B cell (primary cell): ENCODE measurements at regions not wholly inside any gene's neighbourhood (a gene's known extent, or its start where the extent isn't known, plus 50 kb on each side); places are given as distances from the start of the nearest gene placed in this dataset.

Experiments used
- ATAC-seq: fragments of 200-7000 bp; cut with Tn5 transposase; one replicate; pipeline ENCODE4 v1.10.0; 2021; ENCODE audit warnings: low read depth, mild to moderate bottlenecking, moderate number of reproducible peaks, moderate library complexity
- CTCF ChIA-PET: fragments of 350-600 bp; sonication (Branson Sonifier 250); formaldehyde crosslinking; loops from one replicate; lab custom pipeline; 2021; ENCODE audit warnings: antibody characterized with exemption, inconsistent platforms; lab: Charles Lee
- POLR2A ChIA-PET: fragments of 350-600 bp; sonication (Branson Sonifier 250); formaldehyde crosslinking; loops from one replicate; lab custom pipeline; 2021; ENCODE audit warnings: antibody characterized with exemption; lab: Charles Lee
- DNase-seq: peaks from one replicate; pipeline ENCODE4 v3.0.0; 2013
- H2AFZ ChIP-seq: 2 replicates; pipeline ENCODE4 v1.6.1; 2012; ENCODE audit warnings: mild to moderate bottlenecking, low read depth, low read length; ENCODE audit not compliant: insufficient read depth, poor library complexity, severe bottlenecking
- H3K27ac ChIP-seq, 2 donors: 1 replicate in 1 of 2; 2 replicates in 1 of 2; pipeline ENCODE4 v1.5.1; 2012 to 2013; ENCODE audit warnings: low read length in 2 of 2, mild to moderate bottlenecking in 2 of 2, moderate library complexity in 1 of 2
- H3K27me3 ChIP-seq, 4 experiments: fragments of 200-600 bp in 1 of 4; sonication (generic) in 1 of 4; replicated peaks in 1 of 4; 1 replicate in 2 of 4; 2 replicates in 2 of 4; pipeline versions ENCODE4 v1.6.1 to v1.7.0; 2013 to 2016; ENCODE audit warnings: low read length in 3 of 4, mild to moderate bottlenecking in 2 of 4, mixed read lengths in 1 of 4, moderate library complexity in 1 of 4; ENCODE audit not compliant: insufficient read depth in 4 of 4, control insufficient read depth in 3 of 4; ENCODE audit errors: control extremely low read depth in 1 of 4
- H3K36me3 ChIP-seq, 2 experiments: replicated peaks in 1 of 2; 1 replicate in 1 of 2; 2 replicates in 1 of 2; pipeline versions ENCODE4 v1.6.1 to v1.7.1; 2013; ENCODE audit warnings: low read length in 1 of 2; ENCODE audit not compliant: insufficient read depth in 2 of 2, control insufficient read depth in 1 of 2; ENCODE audit errors: control extremely low read depth in 1 of 2, extremely low read depth in 1 of 2
- H3K4me1 ChIP-seq, 2 donors: fragments of 200-600 bp in 1 of 2; sonication (generic) in 1 of 2; 1 replicate in 1 of 2; 2 replicates in 1 of 2; pipeline versions ENCODE4 v1.5.1 to v1.6.1; 2013 to 2017; ENCODE audit warnings: low read length in 2 of 2; ENCODE audit not compliant: control insufficient read depth in 2 of 2, insufficient read depth in 2 of 2
- H3K4me2 ChIP-seq: replicated peaks from 2 replicates; pipeline ENCODE3; 2012; ENCODE audit warnings: mild to moderate bottlenecking, low read depth, low read length; ENCODE audit not compliant: poor library complexity, severe bottlenecking
- H3K4me3 ChIP-seq, 5 experiments: fragments of 200-600 bp in 1 of 5; sonication (generic) in 1 of 5; 1 replicate in 3 of 5; 2 replicates in 2 of 5; pipeline versions ENCODE4 v1.5.1 to v1.7.0; 2011 to 2016; ENCODE audit warnings: low read length in 4 of 5, mild to moderate bottlenecking in 4 of 5, low read depth in 2 of 5, control low read depth in 1 of 5, moderate library complexity in 1 of 5; ENCODE audit not compliant: insufficient read depth in 1 of 5; ENCODE audit errors: control extremely low read depth in 1 of 5, extremely low read depth in 1 of 5
- H3K79me2 ChIP-seq: fragments of 200-600 bp; sonication (generic); one replicate; pipeline ENCODE4 v1.6.0; 2016; ENCODE audit warnings: low read length; ENCODE audit not compliant: control insufficient read depth, insufficient read depth
- H3K9ac ChIP-seq: fragments of 200-600 bp; sonication (generic); 2 replicates; pipeline ENCODE4 v1.6.1; 2017; ENCODE audit warnings: mild to moderate bottlenecking, low read length, moderate library complexity
- H3K9me3 ChIP-seq, 3 donors: one replicate each; pipeline versions ENCODE4 v1.6.1 to v1.7.1; 2013; ENCODE audit warnings: low read length in 2 of 3; ENCODE audit not compliant: control insufficient read depth in 2 of 3, insufficient read depth in 1 of 3; ENCODE audit errors: control extremely low read depth in 1 of 3
- H4K20me1 ChIP-seq: 2 replicates; pipeline ENCODE4 v1.6.0; 2012; ENCODE audit warnings: mild to moderate bottlenecking, low read length; ENCODE audit not compliant: insufficient read depth, control insufficient read depth, poor library complexity, severe bottlenecking
- H3K27ac Mint-ChIP-seq: one replicate; pipeline ENCODE4 v1.8.0; 2021; ENCODE audit warnings: mixed read lengths
- H3K27me3 Mint-ChIP-seq: one replicate; pipeline ENCODE4 v1.8.0; 2021; ENCODE audit warnings: mixed read lengths
- H3K4me1 Mint-ChIP-seq: one replicate; pipeline ENCODE4 v1.8.0; 2021; ENCODE audit warnings: mixed read lengths
- H3K4me3 Mint-ChIP-seq: one replicate; pipeline ENCODE4 v1.8.0; 2021; ENCODE audit warnings: mixed read lengths
- H3K9me3 Mint-ChIP-seq: one replicate; pipeline ENCODE4 v1.8.0; 2022; ENCODE audit warnings: mixed read lengths; ENCODE audit not compliant: insufficient read depth
- CTCF ChIP-seq: fragments of 200-600 bp; IDR thresholded peaks from one replicate; pipeline ENCODE4 v1.8.0; 2022; ENCODE audit warnings: antibody characterized with exemption, mild to moderate bottlenecking
- EZH2 ChIP-seq: IDR thresholded peaks from 2 replicates; pipeline ENCODE4 v1.6.1; 2012; ENCODE audit warnings: borderline replicate concordance, low read depth, mild to moderate bottlenecking, moderate library complexity, low read length; ENCODE audit not compliant: insufficient read depth, poor library complexity, severe bottlenecking
- WGBS: methylation state at CpG from one replicate; pipeline ENCODE4 v1.1.5; 2013; ENCODE audit warnings: missing lambda C conversion rate; ENCODE audit not compliant: insufficient coverage; 5-methylcytosine and 5-hydroxymethylcytosine counted together
- intact Hi-C: fragments of 100-400 bp; cut with micrococcal nuclease; formaldehyde crosslinking; loops from one replicate; pipeline ENCODE4 v1.10.0; 2022

- Histone ChIP-seq H3K4me1 (no peaks in the 10 kb centered on the region), H3K27me3 (no peaks in the 10 kb centered on the region), H3K79me2 (no peaks in the 10 kb centered on the region), H3K9me3 (no peaks in the 10 kb centered on the region), H3K27ac (no peak overlapping the region), H3K36me3 (no peaks in the 10 kb centered on the region), H2AFZ (no peak overlapping the region), H3K4me3 (no peak overlapping the region), H4K20me1 (no peaks in the 10 kb centered on the region), H3K4me2 (no peak overlapping the region), H3K9ac (no peak overlapping the region)
- Mint-ChIP-seq H3K4me1 (no peaks in the 10 kb centered on the region), H3K27ac (no peak overlapping the region), H3K27me3 (no peaks in the 10 kb centered on the region), H3K9me3 (no peaks in the 10 kb centered on the region), H3K4me3 (no peak overlapping the region)
- intact Hi-C loops: no loop called here
- DNase-seq (no peak), ATAC-seq (no peak)
- ChIA-PET CTCF (no interaction called here), POLR2A (no interaction called here)
- no peak for TF ChIP-seq CTCF
- no peak for TF ChIP-seq EZH2
Measured at GRCh38 chr5:51983161-51983560, 599.9 kb downstream of the ISL1 start.

GRCh38 chr5:51986733-51987132 is 603.5 kb downstream of the ISL1 start:
- Mint-ChIP-seq H3K27ac (no peak overlapping the region), H3K4me3 (no peak overlapping the region), H3K27me3 (no peaks in the 10 kb centered on the region), H3K9me3 (no peaks in the 10 kb centered on the region), H3K4me1 (no peaks in the 10 kb centered on the region)
- 100% methylated on average over 2 of the region's 3 CpGs for WGBS
- no peak overlapping the region for H3K27ac ChIP-seq
- H3K4me1 ChIP-seq: no peaks in the 10 kb centered on the region
- H3K9me3 ChIP-seq: no peaks in the 10 kb centered on the region
- H3K4me2 ChIP-seq: no peak overlapping the region
- CTCF ChIA-PET: no interaction called here
- H3K4me3 ChIP-seq: no peak overlapping the region
- TF ChIP-seq CTCF (no peak), EZH2 (no peak)
- intact Hi-C loops: no loop called here
- POLR2A ChIA-PET: no interaction called here
- H2AFZ ChIP-seq: no peak overlapping the region
- no peaks in the 10 kb centered on the region for H3K27me3 ChIP-seq
- DNase-seq (no peak), ATAC-seq (no peak)
- H3K36me3 ChIP-seq: no peaks in the 10 kb centered on the region
- no peak overlapping the region for H3K9ac ChIP-seq
- H3K79me2 ChIP-seq: no peaks in the 10 kb centered on the region
- no peaks in the 10 kb centered on the region for H4K20me1 ChIP-seq
